Progenitor cell of endocrine pancreas (in vitro differentiated cells): ENCODE measurements at regions not wholly inside any gene's neighbourhood (a gene's known extent, or its start where the extent isn't known, plus 50 kb on each side); places are given as distances from the start of the nearest gene placed in this dataset.
"Not testable (repeated sequence)": the region's sequence is repeated elsewhere in the genome, so short reads cannot be mapped to it uniquely, and the experiment has no call there.

Experiments used
- DNase-seq: peaks from one replicate; pipeline ENCODE4 v3.0.0; 2021; ENCODE audit warnings: low spot score; ENCODE audit not compliant: unreplicated experiment
- H3K27ac Mint-ChIP-seq: 2 replicates; pipeline ENCODE4 v1.8.0; 2021; ENCODE audit warnings: mild to moderate bottlenecking, moderate library complexity, mixed read lengths
- H3K27me3 Mint-ChIP-seq: 2 replicates; pipeline ENCODE4 v1.8.0; 2021; ENCODE audit warnings: mixed read lengths
- H3K36me3 Mint-ChIP-seq: 2 replicates; pipeline ENCODE4 v1.8.0; 2022; ENCODE audit warnings: mixed read lengths; ENCODE audit not compliant: insufficient read depth
- H3K4me1 Mint-ChIP-seq: 2 replicates; pipeline ENCODE4 v1.8.0; 2021; ENCODE audit warnings: low read depth, mixed read lengths
- H3K4me3 Mint-ChIP-seq: 2 replicates; pipeline ENCODE4 v1.8.0; 2021; ENCODE audit warnings: low read depth, mild to moderate bottlenecking, moderate library complexity, mixed read lengths
- H3K9me3 Mint-ChIP-seq: 2 replicates; pipeline ENCODE4 v1.8.0; 2021; ENCODE audit warnings: low read depth, mixed read lengths
- TF ChIP-seq, protein P1 (sequence below): fragments of 200-600 bp; sonication (generic); IDR thresholded peaks from one replicate; pipeline ENCODE4 v1.5.0; 2021; ENCODE audit warnings: antibody characterized with exemption, mild to moderate bottlenecking; ENCODE audit not compliant: unreplicated experiment

GRCh38 chr5:1640421-1640881, 116.7 kb upstream of the LPCAT1 start:
- Mint-ChIP-seq H3K27ac (no peak overlapping the region), H3K27me3 (peaks cover 32% of the 10 kb centered on the region), H3K4me3 (no peak overlapping the region), H3K4me1 (peaks cover 3% of the 10 kb centered on the region), H3K9me3 (no peaks in the 10 kb centered on the region), H3K36me3 (no peaks in the 10 kb centered on the region)
- no peak for DNase-seq
- TF ChIP-seq, protein P1, sequence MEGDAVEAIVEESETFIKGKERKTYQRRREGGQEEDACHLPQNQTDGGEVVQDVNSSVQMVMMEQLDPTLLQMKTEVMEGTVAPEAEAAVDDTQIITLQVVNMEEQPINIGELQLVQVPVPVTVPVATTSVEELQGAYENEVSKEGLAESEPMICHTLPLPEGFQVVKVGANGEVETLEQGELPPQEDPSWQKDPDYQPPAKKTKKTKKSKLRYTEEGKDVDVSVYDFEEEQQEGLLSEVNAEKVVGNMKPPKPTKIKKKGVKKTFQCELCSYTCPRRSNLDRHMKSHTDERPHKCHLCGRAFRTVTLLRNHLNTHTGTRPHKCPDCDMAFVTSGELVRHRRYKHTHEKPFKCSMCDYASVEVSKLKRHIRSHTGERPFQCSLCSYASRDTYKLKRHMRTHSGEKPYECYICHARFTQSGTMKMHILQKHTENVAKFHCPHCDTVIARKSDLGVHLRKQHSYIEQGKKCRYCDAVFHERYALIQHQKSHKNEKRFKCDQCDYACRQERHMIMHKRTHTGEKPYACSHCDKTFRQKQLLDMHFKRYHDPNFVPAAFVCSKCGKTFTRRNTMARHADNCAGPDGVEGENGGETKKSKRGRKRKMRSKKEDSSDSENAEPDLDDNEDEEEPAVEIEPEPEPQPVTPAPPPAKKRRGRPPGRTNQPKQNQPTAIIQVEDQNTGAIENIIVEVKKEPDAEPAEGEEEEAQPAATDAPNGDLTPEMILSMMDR, result no peak

GRCh38 chr5:1639757-1640156, 116.0 kb upstream of the LPCAT1 start:
- H3K4me1 Mint-ChIP-seq, result peaks cover 3% of the 10 kb centered on the region
- H3K4me3 Mint-ChIP-seq, result no peak overlapping the region
- H3K36me3 Mint-ChIP-seq, result no peaks in the 10 kb centered on the region
- no peak overlapping the region for H3K27ac Mint-ChIP-seq
- H3K27me3 Mint-ChIP-seq, result peaks cover 27% of the 10 kb centered on the region
- DNase-seq, result no peak
- H3K9me3 Mint-ChIP-seq, result no peaks in the 10 kb centered on the region
- TF ChIP-seq, protein P1, result no peak

- Mint-ChIP-seq H3K4me1 (peaks cover 4% of the 10 kb centered on the region), H3K4me3 (no peak overlapping the region), H3K36me3 (no peaks in the 10 kb centered on the region), H3K27me3 (peaks cover 22% of the 10 kb centered on the region), H3K27ac (no peak overlapping the region), H3K9me3 (no peaks in the 10 kb centered on the region)
- DNase-seq, result no peak
- TF ChIP-seq, protein P1, result no peak
Observed at GRCh38 chr5:1638658-1639400, 115.1 kb upstream of the LPCAT1 start.

DNA sequence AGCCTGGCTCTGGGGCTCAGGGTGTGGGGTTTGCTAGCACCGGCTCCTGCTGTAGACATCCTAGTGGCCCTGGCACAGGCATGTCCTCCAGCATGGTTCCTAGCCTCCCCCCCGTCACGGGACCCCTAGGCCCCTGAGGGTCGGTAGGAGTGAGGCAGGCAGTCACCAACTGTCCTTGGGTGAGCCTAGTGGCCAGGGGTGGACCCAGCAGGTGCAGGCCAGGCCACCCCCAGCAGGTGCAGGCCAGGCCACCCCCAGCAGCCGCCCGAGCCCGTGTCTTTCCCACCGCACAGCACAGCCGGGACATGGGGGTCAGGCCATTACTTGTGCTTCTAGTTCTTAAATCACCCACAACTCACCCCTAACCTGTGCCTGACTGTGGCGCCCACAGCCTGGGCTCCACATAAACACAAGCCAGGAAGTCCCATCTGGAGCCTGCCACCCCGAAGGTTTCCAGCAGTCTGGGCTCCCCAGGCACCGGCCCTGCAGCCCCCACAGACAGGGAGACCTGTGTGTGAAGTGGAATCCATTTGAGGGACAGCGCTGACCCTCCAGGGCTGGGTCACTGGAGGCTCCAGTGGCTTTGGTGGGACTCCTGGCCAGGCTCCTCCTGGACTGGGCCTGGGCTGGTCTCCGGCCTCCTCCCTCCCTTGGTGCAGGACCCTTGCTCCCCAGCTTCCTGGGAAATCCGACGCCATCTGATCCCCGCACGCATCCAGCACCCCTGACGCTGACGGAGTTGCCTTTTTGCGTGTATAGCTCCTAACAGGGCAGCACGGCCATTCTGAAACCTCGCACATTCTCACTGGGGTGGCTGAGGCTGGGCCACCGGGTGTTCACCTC, 114.1 kb upstream of the LPCAT1 start:
- Mint-ChIP-seq H3K4me3 (no peak overlapping the region), H3K9me3 (no peaks in the 10 kb centered on the region), H3K27me3 (peaks cover 14% of the 10 kb centered on the region), H3K27ac (no peak overlapping the region), H3K36me3 (no peaks in the 10 kb centered on the region), H3K4me1 (peaks cover 8% of the 10 kb centered on the region)
- DNase-seq, result no peak
- TF ChIP-seq, protein P1, result no peak

GRCh38 chr5:1636981-1637638, 113.3 kb upstream of the LPCAT1 start:
- DNase-seq, result no peak
- Mint-ChIP-seq H3K4me1 (peaks cover 13% of the 10 kb centered on the region), H3K4me3 (no peak overlapping the region), H3K27ac (no peak overlapping the region), H3K27me3 (peaks cover 14% of the 10 kb centered on the region), H3K36me3 (no peaks in the 10 kb centered on the region), H3K9me3 (no peaks in the 10 kb centered on the region)
- TF ChIP-seq, protein P1, result no peak

- not testable (repeated sequence) for H3K4me3 Mint-ChIP-seq, H3K27me3 Mint-ChIP-seq, H3K36me3 Mint-ChIP-seq, H3K27ac Mint-ChIP-seq, H3K9me3 Mint-ChIP-seq, DNase-seq
- peaks cover 17% of the 10 kb centered on the region for H3K4me1 Mint-ChIP-seq
Observed at GRCh38 chr5:1636208-1636770, 112.5 kb upstream of the LPCAT1 start.

GRCh38 chr5:1635477-1635876, 111.7 kb upstream of the LPCAT1 start:
- not testable (repeated sequence) for H3K9me3 Mint-ChIP-seq, DNase-seq, H3K27me3 Mint-ChIP-seq, H3K27ac Mint-ChIP-seq, H3K36me3 Mint-ChIP-seq
- Mint-ChIP-seq H3K4me3 (peak overlapping the region; percentile 60), H3K4me1 (peaks cover 16% of the 10 kb centered on the region)
